GM23338 (cell line): ENCODE measurements at regions not wholly inside any gene's neighbourhood (a gene's known extent, or its start where the extent isn't known, plus 50 kb on each side); places are given as distances from the start of the nearest gene placed in this dataset.

Experiments
- ATAC-seq: fragments of 200-7000 bp; cut with Tn5 transposase; 3 replicates; pipeline ENCODE4 v1.9.1; 2020
- DNase-seq: peaks from one replicate; pipeline ENCODE4 v3.0.0-alpha.2; 2015; ENCODE audit warnings: low spot score
- H2AFZ ChIP-seq: fragments of 200-600 bp; sonication (generic); 2 replicates; pipeline ENCODE4 v1.8.0; 2016; ENCODE audit warnings: antibody characterized with exemption, mild to moderate bottlenecking, moderate library complexity
- H3F3A ChIP-seq: fragments of 200-600 bp; sonication (generic); replicated peaks from 2 replicates; pipeline ENCODE4 v1.8.0; 2017; ENCODE audit warnings: antibody characterized with exemption, mixed run types, low read depth
- H3K27ac ChIP-seq: fragments of 200-600 bp; sonication (generic); 2 replicates; pipeline ENCODE4 v1.6.1; 2016; ENCODE audit warnings: low read depth
- H3K27me3 ChIP-seq: fragments of 200-600 bp; sonication (generic); 2 replicates; pipeline ENCODE4 v1.8.0; 2016; ENCODE audit warnings: mild to moderate bottlenecking, mixed run types, moderate library complexity; ENCODE audit not compliant: insufficient read depth
- H3K36me3 ChIP-seq: fragments of 200-600 bp; sonication (generic); 2 replicates; pipeline ENCODE4 v1.8.0; 2016; ENCODE audit warnings: mild to moderate bottlenecking; ENCODE audit not compliant: insufficient read depth
- H3K4me1 ChIP-seq: fragments of 200-600 bp; sonication (generic); 2 replicates; pipeline ENCODE4 v1.8.0; 2016; ENCODE audit warnings: mild to moderate bottlenecking, moderate library complexity; ENCODE audit not compliant: insufficient read depth
- H3K4me2 ChIP-seq: fragments of 200-600 bp; sonication (generic); 2 replicates; pipeline ENCODE4 v1.7.1; 2017; ENCODE audit warnings: mixed run types
- H3K4me3 ChIP-seq: fragments of 200-600 bp; sonication (generic); 2 replicates; pipeline ENCODE4 v1.6.1; 2016; ENCODE audit warnings: mixed run types
- H3K79me2 ChIP-seq: fragments of 200-600 bp; sonication (generic); replicated peaks from 2 replicates; pipeline ENCODE4 v1.8.0; 2017; ENCODE audit warnings: mild to moderate bottlenecking; ENCODE audit not compliant: insufficient read depth
- H3K9me2 ChIP-seq: fragments of 200-600 bp; sonication (generic); 2 replicates; pipeline ENCODE4 v1.8.0; 2017; ENCODE audit not compliant: insufficient read depth
- H4K20me1 ChIP-seq: fragments of 200-600 bp; sonication (generic); replicated peaks from 2 replicates; pipeline ENCODE4 v1.8.0; 2017; ENCODE audit warnings: mild to moderate bottlenecking; ENCODE audit not compliant: insufficient read depth
- H3K27ac Mint-ChIP-seq: 2 replicates; pipeline ENCODE4 v1.8.0; 2020; ENCODE audit warnings: inconsistent platforms, mild to moderate bottlenecking, moderate library complexity, mixed read lengths
- H3K27me3 Mint-ChIP-seq: 3 replicates; pipeline ENCODE4 v1.8.0; 2022; ENCODE audit warnings: low read depth, mild to moderate bottlenecking, moderate library complexity, mixed read lengths, inconsistent platforms; ENCODE audit not compliant: insufficient read depth, poor library complexity
- H3K36me3 Mint-ChIP-seq: 3 replicates; pipeline ENCODE4 v1.8.0; 2021; ENCODE audit warnings: low read depth, mild to moderate bottlenecking, inconsistent platforms, moderate library complexity, mixed read lengths
- H3K4me1 Mint-ChIP-seq: 3 replicates; pipeline ENCODE4 v1.8.0; 2020; ENCODE audit warnings: mild to moderate bottlenecking, inconsistent platforms, mixed read lengths
- H3K4me3 Mint-ChIP-seq: 3 replicates; pipeline ENCODE4 v1.8.0; 2021; ENCODE audit warnings: moderate library complexity, mild to moderate bottlenecking, inconsistent platforms, mixed read lengths
- H3K9me3 Mint-ChIP-seq: 3 replicates; pipeline ENCODE4 v1.8.0; 2020; ENCODE audit warnings: moderate library complexity, mild to moderate bottlenecking, inconsistent platforms, mixed read lengths
- CREB1 ChIP-seq: fragments of 250-450 bp; sonication (Bioruptor Pico); IDR thresholded peaks from 2 replicates; pipeline ENCODE4 v1.5.0; 2020; ENCODE audit warnings: low read depth, mild to moderate bottlenecking, moderate library complexity
- CTCF ChIP-seq, 2 experiments: fragments of 200-600 bp in 1 of 2; sonication (generic) in 1 of 2; conservative IDR thresholded peaks; 2 replicates each; pipeline versions ENCODE4 v1.5.1 to v1.6.1; 2016 to 2017; ENCODE audit warnings: antibody characterized with exemption in 2 of 2, low read depth in 2 of 2, mild to moderate bottlenecking in 2 of 2, moderate library complexity in 1 of 2
- ETS1 ChIP-seq: IDR thresholded peaks from 2 replicates; pipeline ENCODE4 v1.6.1; 2016; ENCODE audit warnings: antibody characterized with exemption
- EZH2 ChIP-seq: fragments of 200-600 bp; sonication (generic); IDR thresholded peaks from one replicate; pipeline ENCODE4 v1.8.0; 2017; ENCODE audit warnings: antibody characterized with exemption, mild to moderate bottlenecking, low read depth; ENCODE audit not compliant: unreplicated experiment
- EZH2phosphoT487 ChIP-seq: fragments of 200-600 bp; sonication (generic); IDR thresholded peaks from one replicate; pipeline ENCODE4 v1.8.1; 2018; ENCODE audit warnings: antibody characterized with exemption; ENCODE audit not compliant: unreplicated experiment
- JUNB ChIP-seq: IDR thresholded peaks from one replicate; pipeline ENCODE4 v1.6.1; 2016; ENCODE audit warnings: antibody characterized with exemption; ENCODE audit not compliant: unreplicated experiment
- NANOG ChIP-seq: IDR thresholded peaks from 2 replicates; pipeline ENCODE4 v1.6.1; 2016; ENCODE audit warnings: antibody characterized with exemption, borderline replicate concordance
- POLR2AphosphoS5 ChIP-seq: IDR thresholded peaks from 2 replicates; pipeline ENCODE4 v1.6.1; 2016; ENCODE audit warnings: antibody characterized with exemption, low read depth
- REST ChIP-seq: IDR thresholded peaks from one replicate; pipeline ENCODE4 v1.6.1; 2018; ENCODE audit warnings: antibody characterized with exemption; ENCODE audit not compliant: unreplicated experiment
- STAT1 ChIP-seq: IDR thresholded peaks from one replicate; pipeline ENCODE4 v1.6.1; 2016; ENCODE audit warnings: antibody characterized with exemption; ENCODE audit not compliant: unreplicated experiment
- ZNF114 ChIP-seq: fragments of 250-450 bp; sonication (Bioruptor Pico); IDR thresholded peaks from 2 replicates; pipeline ENCODE4 v1.5.0; 2020; ENCODE audit warnings: mild to moderate bottlenecking, moderate library complexity
- ZNF331 ChIP-seq: fragments of 250-450 bp; sonication (Bioruptor Pico); IDR thresholded peaks from 2 replicates; pipeline ENCODE4 v1.5.0; 2020; ENCODE audit warnings: low read depth, mild to moderate bottlenecking, moderate library complexity
- TF ChIP-seq, protein P1 (sequence below): fragments of 250-450 bp; sonication (Bioruptor Pico); IDR thresholded peaks from 2 replicates; pipeline ENCODE4 v1.5.0; 2020; ENCODE audit warnings: mild to moderate bottlenecking, moderate library complexity

DNA sequence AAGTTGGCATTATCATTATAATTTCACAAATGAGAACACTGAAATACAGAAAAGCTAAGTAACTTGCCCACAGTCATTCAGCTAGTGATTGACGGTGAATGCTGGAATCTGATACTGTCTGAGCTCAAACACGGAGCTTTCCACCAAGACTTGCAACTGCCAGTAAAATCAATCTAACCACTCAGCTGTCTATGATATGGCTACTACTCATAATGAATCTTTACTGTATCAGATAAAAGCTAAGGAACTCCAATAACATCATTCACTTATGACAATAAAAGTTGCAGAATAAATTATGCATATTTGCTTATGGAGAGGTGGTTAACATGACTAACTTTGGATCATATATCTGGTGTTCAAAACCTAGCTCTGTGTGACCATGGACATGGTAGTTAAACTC is 279.4 kb upstream of the NXPH2 start (continued):
- TF ChIP-seq ETS1 (no peak), STAT1 (no peak), EZH2 (no peak), CREB1 (no peak), JUNB (no peak), EZH2phosphoT487 (no peak)

GRCh38 chr2:139055202-139055601 is 275.0 kb upstream of the NXPH2 start:
- no peak overlapping the region for H2AFZ ChIP-seq
- Mint-ChIP-seq H3K36me3 (no peaks in the 10 kb centered on the region), H3K4me3 (no peak overlapping the region), H3K9me3 (no peaks in the 10 kb centered on the region), H3K4me1 (peaks cover 14% of the 10 kb centered on the region; the same call in 2 of the 3 replicates), H3K27me3 (no peaks in the 10 kb centered on the region), H3K27ac (no peak overlapping the region)
- peaks cover 13% of the 10 kb centered on the region for H3K4me1 ChIP-seq
- H3K79me2 ChIP-seq: no peaks in the 10 kb centered on the region
- no peak overlapping the region for H3K4me3 ChIP-seq
- no peaks in the 10 kb centered on the region for H3K27me3 ChIP-seq
- DNase-seq (no peak), ATAC-seq (no peak)
- H3K4me2 ChIP-seq: no peak overlapping the region
- H4K20me1 ChIP-seq: no peaks in the 10 kb centered on the region
- no peaks in the 10 kb centered on the region for H3K36me3 ChIP-seq
- no peaks in the 10 kb centered on the region for H3F3A ChIP-seq
- H3K27ac ChIP-seq: no peak overlapping the region
- H3K9me2 ChIP-seq: no peaks in the 10 kb centered on the region
- TF ChIP-seq POLR2AphosphoS5 (no peak), ZNF114 (no peak), CTCF (conservative IDR thresholded peaks at IDR 0.05; ENCODE audit: low read depth in 2 of 2) (no peak), EZH2 (no peak), NANOG (no peak), CREB1 (no peak), STAT1 (no peak), ZNF331 (CRISPR knock-in tag) (no peak), REST (no peak)
- TF ChIP-seq, protein P1, sequence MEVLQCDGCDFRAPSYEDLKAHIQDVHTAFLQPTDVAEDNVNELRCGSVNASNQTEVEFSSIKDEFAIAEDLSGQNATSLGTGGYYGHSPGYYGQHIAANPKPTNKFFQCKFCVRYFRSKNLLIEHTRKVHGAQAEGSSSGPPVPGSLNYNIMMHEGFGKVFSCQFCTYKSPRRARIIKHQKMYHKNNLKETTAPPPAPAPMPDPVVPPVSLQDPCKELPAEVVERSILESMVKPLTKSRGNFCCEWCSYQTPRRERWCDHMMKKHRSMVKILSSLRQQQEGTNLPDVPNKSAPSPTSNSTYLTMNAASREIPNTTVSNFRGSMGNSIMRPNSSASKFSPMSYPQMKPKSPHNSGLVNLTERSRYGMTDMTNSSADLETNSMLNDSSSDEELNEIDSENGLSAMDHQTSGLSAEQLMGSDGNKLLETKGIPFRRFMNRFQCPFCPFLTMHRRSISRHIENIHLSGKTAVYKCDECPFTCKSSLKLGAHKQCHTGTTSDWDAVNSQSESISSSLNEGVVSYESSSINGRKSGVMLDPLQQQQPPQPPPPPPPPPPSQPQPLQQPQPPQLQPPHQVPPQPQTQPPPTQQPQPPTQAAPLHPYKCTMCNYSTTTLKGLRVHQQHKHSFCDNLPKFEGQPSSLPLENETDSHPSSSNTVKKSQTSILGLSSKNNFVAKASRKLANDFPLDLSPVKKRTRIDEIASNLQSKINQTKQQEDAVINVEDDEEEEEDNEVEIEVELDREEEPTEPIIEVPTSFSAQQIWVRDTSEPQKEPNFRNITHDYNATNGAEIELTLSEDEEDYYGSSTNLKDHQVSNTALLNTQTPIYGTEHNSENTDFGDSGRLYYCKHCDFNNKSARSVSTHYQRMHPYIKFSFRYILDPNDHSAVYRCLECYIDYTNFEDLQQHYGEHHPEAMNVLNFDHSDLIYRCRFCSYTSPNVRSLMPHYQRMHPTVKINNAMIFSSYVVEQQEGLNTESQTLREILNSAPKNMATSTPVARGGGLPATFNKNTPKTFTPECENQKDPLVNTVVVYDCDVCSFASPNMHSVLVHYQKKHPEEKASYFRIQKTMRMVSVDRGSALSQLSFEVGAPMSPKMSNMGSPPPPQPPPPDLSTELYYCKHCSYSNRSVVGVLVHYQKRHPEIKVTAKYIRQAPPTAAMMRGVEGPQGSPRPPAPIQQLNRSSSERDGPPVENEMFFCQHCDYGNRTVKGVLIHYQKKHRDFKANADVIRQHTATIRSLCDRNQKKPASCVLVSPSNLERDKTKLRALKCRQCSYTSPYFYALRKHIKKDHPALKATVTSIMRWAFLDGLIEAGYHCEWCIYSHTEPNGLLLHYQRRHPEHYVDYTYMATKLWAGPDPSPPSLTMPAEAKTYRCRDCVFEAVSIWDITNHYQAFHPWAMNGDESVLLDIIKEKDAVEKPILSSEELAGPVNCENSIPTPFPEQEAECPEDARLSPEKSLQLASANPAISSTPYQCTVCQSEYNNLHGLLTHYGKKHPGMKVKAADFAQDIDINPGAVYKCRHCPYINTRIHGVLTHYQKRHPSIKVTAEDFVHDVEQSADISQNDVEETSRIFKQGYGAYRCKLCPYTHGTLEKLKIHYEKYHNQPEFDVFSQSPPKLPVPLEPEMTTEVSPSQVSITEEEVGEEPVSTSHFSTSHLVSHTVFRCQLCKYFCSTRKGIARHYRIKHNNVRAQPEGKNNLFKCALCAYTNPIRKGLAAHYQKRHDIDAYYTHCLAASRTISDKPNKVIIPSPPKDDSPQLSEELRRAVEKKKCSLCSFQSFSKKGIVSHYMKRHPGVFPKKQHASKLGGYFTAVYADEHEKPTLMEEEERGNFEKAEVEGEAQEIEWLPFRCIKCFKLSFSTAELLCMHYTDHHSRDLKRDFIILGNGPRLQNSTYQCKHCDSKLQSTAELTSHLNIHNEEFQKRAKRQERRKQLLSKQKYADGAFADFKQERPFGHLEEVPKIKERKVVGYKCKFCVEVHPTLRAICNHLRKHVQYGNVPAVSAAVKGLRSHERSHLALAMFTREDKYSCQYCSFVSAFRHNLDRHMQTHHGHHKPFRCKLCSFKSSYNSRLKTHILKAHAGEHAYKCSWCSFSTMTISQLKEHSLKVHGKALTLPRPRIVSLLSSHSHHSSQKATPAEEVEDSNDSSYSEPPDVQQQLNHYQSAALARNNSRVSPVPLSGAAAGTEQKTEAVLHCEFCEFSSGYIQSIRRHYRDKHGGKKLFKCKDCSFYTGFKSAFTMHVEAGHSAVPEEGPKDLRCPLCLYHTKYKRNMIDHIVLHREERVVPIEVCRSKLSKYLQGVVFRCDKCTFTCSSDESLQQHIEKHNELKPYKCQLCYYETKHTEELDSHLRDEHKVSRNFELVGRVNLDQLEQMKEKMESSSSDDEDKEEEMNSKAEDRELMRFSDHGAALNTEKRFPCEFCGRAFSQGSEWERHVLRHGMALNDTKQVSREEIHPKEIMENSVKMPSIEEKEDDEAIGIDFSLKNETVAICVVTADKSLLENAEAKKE (CRISPR knock-in tag): no peak
